Liver (tissue), 3 donors: ENCODE measurements at regions not wholly inside any gene's neighbourhood (a gene's known extent, or its start where the extent isn't known, plus 50 kb on each side); places are given as distances from the start of the nearest gene placed in this dataset.

Experiments
- NR2F2 ChIP-seq: IDR thresholded peaks from 2 replicates; pipeline ENCODE4 v1.6.1; 2016; ENCODE audit warnings: antibody characterized with exemption
- YY1 ChIP-seq: IDR thresholded peaks from 2 replicates; pipeline ENCODE4 v1.6.1; 2016; ENCODE audit warnings: antibody characterized with exemption, mild to moderate bottlenecking
- TF ChIP-seq, protein P1 (sequence below): IDR thresholded peaks from 2 replicates; pipeline ENCODE4 v1.6.1; 2016; ENCODE audit warnings: antibody characterized with exemption
- TF ChIP-seq, protein P2 (sequence below): fragments of 150-350 bp; IDR thresholded peaks from 2 replicates; pipeline ENCODE4 v1.5.1; 2017; ENCODE audit warnings: improper control_type of control experiment, low read depth, low read length; ENCODE audit not compliant: missing input control
- TF ChIP-seq, protein P3 (sequence below): IDR thresholded peaks from 2 replicates; pipeline ENCODE4 v1.6.1; 2016; ENCODE audit warnings: antibody characterized with exemption
- donor health status: healthy.
- donor health status: healthy.

DNA sequence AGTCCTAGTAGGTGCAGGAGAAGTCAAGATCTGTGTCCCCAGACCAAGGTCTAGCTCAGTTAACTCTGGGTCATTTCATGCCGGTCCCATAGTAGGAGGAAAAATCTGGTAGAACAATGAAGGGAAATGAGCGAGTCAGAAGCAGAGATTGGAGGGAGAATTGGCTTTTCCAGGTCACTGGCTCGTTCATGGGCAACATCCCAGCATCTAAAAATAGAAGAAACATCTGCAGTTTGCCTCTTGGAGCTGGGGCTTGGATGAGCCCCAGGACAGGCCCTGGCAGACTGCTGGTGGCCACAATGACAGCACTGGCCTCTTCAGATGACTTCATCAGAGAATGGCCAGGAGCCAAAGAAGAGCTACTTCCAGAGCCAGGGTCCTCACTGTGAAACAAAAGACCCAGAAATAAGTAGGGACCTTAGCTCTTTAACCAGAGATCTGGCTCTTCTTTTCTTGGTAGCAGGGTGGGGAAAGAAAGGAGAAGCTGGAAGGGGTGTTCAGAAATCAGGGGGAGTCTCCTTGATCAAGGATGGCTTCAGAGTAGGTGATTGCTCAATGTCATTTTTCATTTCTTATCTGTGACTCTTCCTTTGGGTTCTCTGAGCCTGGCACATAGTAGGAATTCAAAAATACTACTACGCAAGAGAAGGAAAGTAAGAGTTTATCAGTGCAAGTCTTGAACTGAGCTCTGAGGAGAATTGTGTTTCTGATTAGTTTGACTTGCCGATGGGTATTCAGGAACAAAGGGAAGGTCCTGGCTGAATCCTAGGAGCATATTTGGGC lies 102.6 kb downstream of the TMPRSS5 start:
- TF ChIP-seq, protein P1, sequence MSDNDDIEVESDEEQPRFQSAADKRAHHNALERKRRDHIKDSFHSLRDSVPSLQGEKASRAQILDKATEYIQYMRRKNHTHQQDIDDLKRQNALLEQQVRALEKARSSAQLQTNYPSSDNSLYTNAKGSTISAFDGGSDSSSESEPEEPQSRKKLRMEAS, result no peak
- TF ChIP-seq, protein P2, sequence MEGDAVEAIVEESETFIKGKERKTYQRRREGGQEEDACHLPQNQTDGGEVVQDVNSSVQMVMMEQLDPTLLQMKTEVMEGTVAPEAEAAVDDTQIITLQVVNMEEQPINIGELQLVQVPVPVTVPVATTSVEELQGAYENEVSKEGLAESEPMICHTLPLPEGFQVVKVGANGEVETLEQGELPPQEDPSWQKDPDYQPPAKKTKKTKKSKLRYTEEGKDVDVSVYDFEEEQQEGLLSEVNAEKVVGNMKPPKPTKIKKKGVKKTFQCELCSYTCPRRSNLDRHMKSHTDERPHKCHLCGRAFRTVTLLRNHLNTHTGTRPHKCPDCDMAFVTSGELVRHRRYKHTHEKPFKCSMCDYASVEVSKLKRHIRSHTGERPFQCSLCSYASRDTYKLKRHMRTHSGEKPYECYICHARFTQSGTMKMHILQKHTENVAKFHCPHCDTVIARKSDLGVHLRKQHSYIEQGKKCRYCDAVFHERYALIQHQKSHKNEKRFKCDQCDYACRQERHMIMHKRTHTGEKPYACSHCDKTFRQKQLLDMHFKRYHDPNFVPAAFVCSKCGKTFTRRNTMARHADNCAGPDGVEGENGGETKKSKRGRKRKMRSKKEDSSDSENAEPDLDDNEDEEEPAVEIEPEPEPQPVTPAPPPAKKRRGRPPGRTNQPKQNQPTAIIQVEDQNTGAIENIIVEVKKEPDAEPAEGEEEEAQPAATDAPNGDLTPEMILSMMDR, result no peak
- TF ChIP-seq, protein P3, sequence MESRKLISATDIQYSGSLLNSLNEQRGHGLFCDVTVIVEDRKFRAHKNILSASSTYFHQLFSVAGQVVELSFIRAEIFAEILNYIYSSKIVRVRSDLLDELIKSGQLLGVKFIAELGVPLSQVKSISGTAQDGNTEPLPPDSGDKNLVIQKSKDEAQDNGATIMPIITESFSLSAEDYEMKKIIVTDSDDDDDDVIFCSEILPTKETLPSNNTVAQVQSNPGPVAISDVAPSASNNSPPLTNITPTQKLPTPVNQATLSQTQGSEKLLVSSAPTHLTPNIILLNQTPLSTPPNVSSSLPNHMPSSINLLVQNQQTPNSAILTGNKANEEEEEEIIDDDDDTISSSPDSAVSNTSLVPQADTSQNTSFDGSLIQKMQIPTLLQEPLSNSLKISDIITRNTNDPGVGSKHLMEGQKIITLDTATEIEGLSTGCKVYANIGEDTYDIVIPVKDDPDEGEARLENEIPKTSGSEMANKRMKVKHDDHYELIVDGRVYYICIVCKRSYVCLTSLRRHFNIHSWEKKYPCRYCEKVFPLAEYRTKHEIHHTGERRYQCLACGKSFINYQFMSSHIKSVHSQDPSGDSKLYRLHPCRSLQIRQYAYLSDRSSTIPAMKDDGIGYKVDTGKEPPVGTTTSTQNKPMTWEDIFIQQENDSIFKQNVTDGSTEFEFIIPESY, result no peak
- TF ChIP-seq NR2F2 (no peak), YY1 (no peak)
